HCT116 (cell line): ENCODE measurements at regions not wholly inside any gene's neighbourhood (a gene's known extent, or its start where the extent isn't known, plus 50 kb on each side); places are given as distances from the start of the nearest gene placed in this dataset.

Source experiments
- ATAC-seq: fragments of 200-7000 bp; cut with Tn5 transposase; 2 replicates; pipeline ENCODE4 v1.9.1; 2020; ENCODE audit warnings: mild to moderate bottlenecking, moderate library complexity
- BruUV-seq: library from RNA; stranded (reverse); fragments of 400-500 nt; replicated peaks from 2 replicates; lab custom pipeline; 2021; lab: Mats Ljungman, UMichigan
- CTCF ChIA-PET: fragments of 300-600 bp; sonication (Branson Sonifier 250); formaldehyde crosslinking; loops from one replicate; lab custom pipeline; 2021; ENCODE audit warnings: antibody characterized with exemption; lab: Charles Lee
- POLR2A ChIA-PET: fragments of 300-600, 350-600 bp; sonication (Branson Sonifier 250); formaldehyde crosslinking; loops from one replicate; lab custom pipeline; 2021; ENCODE audit warnings: antibody characterized with exemption; lab: Charles Lee
- RAD21 ChIA-PET, 2 experiments: fragments of 300-600 bp; sonication (Branson Sonifier 250); formaldehyde crosslinking; loops; one replicate each; lab custom pipeline; 2023; ENCODE audit warnings: low total read pairs in 2 of 2; ENCODE audit not compliant: uncharacterized antibody in 2 of 2, unreplicated experiment in 2 of 2, low non-redundant PET in 1 of 2; lab: Charles Lee
- DNase-seq: peaks from one replicate; pipeline ENCODE4 v3.0.0-alpha.2; 2010; ENCODE audit warnings: low read depth, low spot score
- H2AFZ ChIP-seq: fragments of 200-600 bp; shearing (Covaris generic), sonication (generic); 2 replicates; pipeline ENCODE4 v1.6.1; 2017; ENCODE audit warnings: low read depth, mixed run types, mixed read lengths, antibody characterized with exemption, low read length; ENCODE audit not compliant: poor library complexity, severe bottlenecking
- H3K27ac ChIP-seq: 2 replicates; pipeline ENCODE4 v1.5.1; 2012; ENCODE audit warnings: low read depth, low read length
- H3K27me3 ChIP-seq: fragments of 200-600 bp; sonication (generic); 2 replicates; pipeline ENCODE4 v1.6.1; 2016; ENCODE audit warnings: mixed run types, low read length, mixed read lengths; ENCODE audit not compliant: insufficient read depth
- H3K36me3 ChIP-seq, 2 experiments: fragments of 200-500 bp in 1 of 2; fragments of 200-600 bp in 1 of 2; sonication (Bioruptor generic) in 1 of 2; sonication (generic) in 1 of 2; 2 replicates each; pipeline versions ENCODE4 v1.5.1 to v1.6.1; 2014 to 2016; ENCODE audit warnings: low read length in 2 of 2, inconsistent platforms in 1 of 2, mixed read lengths in 1 of 2, mixed run types in 1 of 2; ENCODE audit not compliant: insufficient read depth in 2 of 2, control insufficient read depth in 1 of 2
- H3K4me1 ChIP-seq, 2 experiments: fragments of 200-600 bp in 1 of 2; sonication (generic) in 1 of 2; 2 replicates each; pipeline versions ENCODE4 v1.5.1 to v1.6.1; 2012 to 2017; ENCODE audit warnings: low read length in 2 of 2, inconsistent platforms in 1 of 2, mild to moderate bottlenecking in 1 of 2, mixed read lengths in 1 of 2, mixed run types in 1 of 2, moderate library complexity in 1 of 2; ENCODE audit not compliant: insufficient read depth in 2 of 2, control insufficient read depth in 1 of 2
- H3K4me2 ChIP-seq: fragments of 200-600 bp; sonication (generic); 2 replicates; pipeline ENCODE4 v1.6.1; 2017; ENCODE audit warnings: mixed run types, low read length, mixed read lengths
- H3K4me3 ChIP-seq, 2 experiments: fragments of 200-600 bp in 1 of 2; sonication (generic) in 1 of 2; replicated peaks in 1 of 2; 2 replicates each; pipeline ENCODE4 v1.5.1; 2011 to 2016; ENCODE audit warnings: low read length in 2 of 2, control low read depth in 1 of 2, low read depth in 1 of 2, mild to moderate bottlenecking in 1 of 2, mixed read lengths in 1 of 2, mixed run types in 1 of 2
- H3K79me2 ChIP-seq: fragments of 200-600 bp; sonication (generic); 2 replicates; pipeline ENCODE4 v1.6.1; 2017; ENCODE audit warnings: mild to moderate bottlenecking, mixed run types, low read length, moderate library complexity, mixed read lengths; ENCODE audit not compliant: insufficient read depth
- H3K9ac ChIP-seq: fragments of 200-600 bp; sonication (generic); 2 replicates; pipeline ENCODE4 v1.6.1; 2016; ENCODE audit warnings: low read length, mixed read lengths
- H3K9me2 ChIP-seq: fragments of 200-600 bp; sonication (generic), shearing (Covaris generic); 2 replicates; pipeline ENCODE4 v1.6.1; 2017; ENCODE audit warnings: mixed run types, mild to moderate bottlenecking, moderate library complexity; ENCODE audit not compliant: insufficient read depth
- H3K9me3 ChIP-seq, 2 experiments: fragments of 200-500 bp in 1 of 2; fragments of 200-600 bp in 1 of 2; sonication (Bioruptor generic) in 1 of 2; sonication (generic) in 1 of 2; 2 replicates each; pipeline ENCODE4 v1.6.1; 2014 to 2017; ENCODE audit warnings: low read length in 2 of 2, mixed read lengths in 2 of 2, inconsistent platforms in 1 of 2, low read depth in 1 of 2, mild to moderate bottlenecking in 1 of 2, mixed run types in 1 of 2, moderate library complexity in 1 of 2; ENCODE audit not compliant: control insufficient read depth in 1 of 2, insufficient read depth in 1 of 2
- H4K20me1 ChIP-seq: fragments of 200-600 bp; sonication (generic), shearing (Covaris generic); 2 replicates; pipeline ENCODE4 v1.6.1; 2017; ENCODE audit warnings: mixed run types, mild to moderate bottlenecking, moderate library complexity; ENCODE audit not compliant: insufficient read depth
- ATF3 ChIP-seq: IDR thresholded peaks from 2 replicates; pipeline ENCODE4 v1.6.1; 2012
- EZH2 ChIP-seq: fragments of 200-600 bp; sonication (generic); IDR thresholded peaks from 2 replicates; pipeline ENCODE4 v1.6.1; 2017; ENCODE audit warnings: antibody characterized with exemption, mixed run types
- JUND ChIP-seq: IDR thresholded peaks from 2 replicates; pipeline ENCODE4 v1.6.1; 2012
- RAD21 ChIP-seq: IDR thresholded peaks from 2 replicates; pipeline ENCODE4 v1.6.1; 2012; ENCODE audit warnings: low read depth, mild to moderate bottlenecking
- TCF7L2 ChIP-seq: IDR thresholded peaks from 2 replicates; pipeline ENCODE4 v1.7.0; 2011; ENCODE audit warnings: borderline replicate concordance, inconsistent platforms; ENCODE audit not compliant: insufficient read depth, insufficient read length; ENCODE audit errors: extremely low read depth
- intact Hi-C: fragments of 100-400 bp; cut with micrococcal nuclease; formaldehyde crosslinking; loops from 2 replicates; pipeline ENCODE4 v1.10.0; 2022

DNA sequence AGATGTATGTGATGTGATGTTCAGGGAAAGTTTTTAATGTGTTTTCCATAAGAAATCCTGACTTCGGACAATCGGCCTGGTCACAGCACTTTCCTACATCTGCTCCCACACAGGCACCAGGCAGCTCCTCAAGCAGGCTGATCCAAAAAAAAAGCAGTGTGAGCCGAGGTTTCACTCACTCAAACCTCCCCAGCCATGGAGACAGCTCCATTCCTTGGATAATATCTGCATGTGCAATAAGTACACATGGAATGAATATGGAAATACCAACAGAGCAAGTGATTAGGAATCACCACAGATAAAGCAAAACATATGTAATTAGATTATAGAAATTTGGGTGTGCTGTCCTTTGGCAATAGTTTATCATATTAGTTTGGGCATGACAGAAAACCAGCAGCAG, 88.8 kb upstream of the API5 start:
- Histone ChIP-seq H3K9ac (no peak overlapping the region), H3K9me3 (no peaks in the 10 kb centered on the region), H3K9me2 (no peaks in the 10 kb centered on the region), H3K4me2 (no peak overlapping the region), H3K79me2 (no peaks in the 10 kb centered on the region), H4K20me1 (no peaks in the 10 kb centered on the region), H3K27ac (no peak overlapping the region), H3K27me3 (no peaks in the 10 kb centered on the region), H2AFZ (no peak overlapping the region), H3K36me3 (no peaks in the 10 kb centered on the region), H3K4me1 (no peaks in the 10 kb centered on the region), H3K4me3 (no peak overlapping the region)
- TF ChIP-seq TCF7L2 = no peak
- no peak for TF ChIP-seq EZH2
- no peak for TF ChIP-seq RAD21
- TF ChIP-seq JUND = no peak
- no peak for TF ChIP-seq ATF3
- no TSS peak for BruUV-seq
- ChIA-PET CTCF (no interaction called here), RAD21 (no interaction called here), POLR2A (no interaction called here)
- no peak for DNase-seq
- intact Hi-C loops = no loop called here
- ATAC-seq = no peak

GRCh38 chr11:43234881-43235280, 76.9 kb upstream of the API5 start:
- Histone ChIP-seq H3K4me1 (no peaks in the 10 kb centered on the region), H2AFZ (no peak overlapping the region), H3K4me3 (no peak overlapping the region), H3K9me2 (no peaks in the 10 kb centered on the region), H3K9ac (no peak overlapping the region), H3K4me2 (no peak overlapping the region), H3K79me2 (no peaks in the 10 kb centered on the region), H3K9me3 (no peaks in the 10 kb centered on the region), H3K36me3 (no peaks in the 10 kb centered on the region), H4K20me1 (no peaks in the 10 kb centered on the region), H3K27ac (no peak overlapping the region), H3K27me3 (no peaks in the 10 kb centered on the region)
- ChIA-PET CTCF (no interaction called here), POLR2A (no interaction called here), RAD21 (no interaction called here)
- DNase-seq (no peak), ATAC-seq (no peak)
- intact Hi-C loops = no loop called here
- no TSS peak for BruUV-seq
- TF ChIP-seq JUND = no peak
